Hepatocyte (in vitro differentiated cells): ENCODE measurements at regions not wholly inside any gene's neighbourhood (a gene's known extent, or its start where the extent isn't known, plus 50 kb on each side); places are given as distances from the start of the nearest gene placed in this dataset.

Experiments
- DNase-seq: peaks from one replicate; pipeline ENCODE4 v3.0.0-alpha.2; 2016; ENCODE audit warnings: low spot score
- H2AFZ ChIP-seq: fragments of 200-600 bp; sonication (generic); 2 replicates; pipeline ENCODE4 v1.6.0; 2016; ENCODE audit warnings: antibody characterized with exemption, mild to moderate bottlenecking
- H3K27ac ChIP-seq: fragments of 200-600 bp; sonication (generic); 2 replicates; pipeline ENCODE4 v1.5.1; 2016; ENCODE audit warnings: mild to moderate bottlenecking
- H3K27me3 ChIP-seq: fragments of 200-600 bp; sonication (generic); 2 replicates; pipeline ENCODE4 v1.6.1; 2016
- H3K36me3 ChIP-seq: fragments of 200-600 bp; sonication (generic); replicated peaks from 2 replicates; pipeline ENCODE4 v1.5.1; 2016; ENCODE audit warnings: low read depth; ENCODE audit not compliant: insufficient read depth
- H3K4me1 ChIP-seq: fragments of 200-600 bp; sonication (generic); 2 replicates; pipeline ENCODE4 v1.5.1; 2016; ENCODE audit warnings: mild to moderate bottlenecking, moderate library complexity; ENCODE audit not compliant: insufficient read depth
- H3K4me2 ChIP-seq: fragments of 200-600 bp; sonication (generic); 2 replicates; pipeline ENCODE4 v1.6.0; 2016
- H3K4me3 ChIP-seq: fragments of 200-600 bp; sonication (generic); 2 replicates; pipeline ENCODE4 v1.5.1; 2016; ENCODE audit warnings: mild to moderate bottlenecking
- H3K79me2 ChIP-seq: fragments of 200-600 bp; sonication (generic); 2 replicates; pipeline ENCODE4 v1.6.0; 2017; ENCODE audit warnings: mild to moderate bottlenecking
- H3K9me2 ChIP-seq: fragments of 200-600 bp; sonication (generic); replicated peaks from 2 replicates; pipeline ENCODE4 v1.6.0; 2017; ENCODE audit warnings: mild to moderate bottlenecking; ENCODE audit not compliant: insufficient read depth
- H3K9me3 ChIP-seq: fragments of 200-600 bp; sonication (generic); 2 replicates; pipeline ENCODE4 v1.5.1; 2016; ENCODE audit warnings: low read depth, mild to moderate bottlenecking
- H4K20me1 ChIP-seq: fragments of 200-600 bp; sonication (generic); 2 replicates; pipeline ENCODE4 v1.6.0; 2016; ENCODE audit warnings: mild to moderate bottlenecking; ENCODE audit not compliant: insufficient read depth, poor library complexity, severe bottlenecking
- EZH2 ChIP-seq: fragments of 200-600 bp; sonication (generic); IDR thresholded peaks from 2 replicates; pipeline ENCODE4 v1.6.1; 2016; ENCODE audit warnings: antibody characterized with exemption, mild to moderate bottlenecking, borderline replicate concordance
- EZH2phosphoT487 ChIP-seq: fragments of 200-600 bp; sonication (generic); IDR thresholded peaks from one replicate; pipeline ENCODE4 v1.6.1; 2018; ENCODE audit warnings: antibody characterized with exemption, mild to moderate bottlenecking, low read depth, moderate library complexity; ENCODE audit not compliant: unreplicated experiment, severe bottlenecking
- WGBS: methylation state at CpG from one replicate; pipeline ENCODE4 v1.1.6; 2016; ENCODE audit warnings: low lambda C conversion rate; ENCODE audit errors: missing lambda C conversion rate; 5-methylcytosine and 5-hydroxymethylcytosine counted together
- TF ChIP-seq, protein P1 (sequence below): fragments of 200-600 bp; sonication (generic); IDR thresholded peaks from 2 replicates; pipeline ENCODE4 v1.5.1; 2016; ENCODE audit warnings: antibody characterized with exemption, mild to moderate bottlenecking; ENCODE audit not compliant: poor library complexity

DNA sequence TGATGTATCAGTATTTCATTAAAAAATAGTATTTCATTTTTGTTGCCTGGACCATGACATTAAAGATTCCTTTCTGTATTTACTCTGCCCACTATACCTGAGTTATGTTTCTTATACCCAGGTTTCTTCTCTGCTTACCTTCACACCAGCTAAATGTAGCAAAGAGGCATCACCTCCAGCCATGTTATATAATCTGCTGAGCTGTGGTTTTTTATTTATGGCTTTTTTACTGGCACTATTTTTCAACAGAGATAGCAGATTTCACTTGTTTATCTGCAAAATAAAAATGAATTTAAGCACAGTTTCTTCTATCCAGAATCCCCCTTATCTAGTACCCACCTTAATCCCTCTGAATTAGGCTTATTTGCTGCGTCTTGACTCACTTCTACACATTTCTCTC is 979.0 kb upstream of the MAN1A1 start:
- TF ChIP-seq EZH2 (no peak), EZH2phosphoT487 (no peak)
- TF ChIP-seq, protein P1, sequence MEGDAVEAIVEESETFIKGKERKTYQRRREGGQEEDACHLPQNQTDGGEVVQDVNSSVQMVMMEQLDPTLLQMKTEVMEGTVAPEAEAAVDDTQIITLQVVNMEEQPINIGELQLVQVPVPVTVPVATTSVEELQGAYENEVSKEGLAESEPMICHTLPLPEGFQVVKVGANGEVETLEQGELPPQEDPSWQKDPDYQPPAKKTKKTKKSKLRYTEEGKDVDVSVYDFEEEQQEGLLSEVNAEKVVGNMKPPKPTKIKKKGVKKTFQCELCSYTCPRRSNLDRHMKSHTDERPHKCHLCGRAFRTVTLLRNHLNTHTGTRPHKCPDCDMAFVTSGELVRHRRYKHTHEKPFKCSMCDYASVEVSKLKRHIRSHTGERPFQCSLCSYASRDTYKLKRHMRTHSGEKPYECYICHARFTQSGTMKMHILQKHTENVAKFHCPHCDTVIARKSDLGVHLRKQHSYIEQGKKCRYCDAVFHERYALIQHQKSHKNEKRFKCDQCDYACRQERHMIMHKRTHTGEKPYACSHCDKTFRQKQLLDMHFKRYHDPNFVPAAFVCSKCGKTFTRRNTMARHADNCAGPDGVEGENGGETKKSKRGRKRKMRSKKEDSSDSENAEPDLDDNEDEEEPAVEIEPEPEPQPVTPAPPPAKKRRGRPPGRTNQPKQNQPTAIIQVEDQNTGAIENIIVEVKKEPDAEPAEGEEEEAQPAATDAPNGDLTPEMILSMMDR, result no peak
- Histone ChIP-seq H3K36me3 (no peaks in the 10 kb centered on the region), H3K9me2 (no peaks in the 10 kb centered on the region), H2AFZ (no peak overlapping the region), H3K4me2 (no peak overlapping the region), H4K20me1 (no peaks in the 10 kb centered on the region), H3K27me3 (no peaks in the 10 kb centered on the region), H3K9me3 (no peaks in the 10 kb centered on the region), H3K27ac (no peak overlapping the region), H3K4me1 (no peaks in the 10 kb centered on the region), H3K4me3 (no peak overlapping the region), H3K79me2 (no peaks in the 10 kb centered on the region)
- DNase-seq, result no peak
- WGBS, result 64% methylated on average over 1 of the region's 1 CpG

DNA sequence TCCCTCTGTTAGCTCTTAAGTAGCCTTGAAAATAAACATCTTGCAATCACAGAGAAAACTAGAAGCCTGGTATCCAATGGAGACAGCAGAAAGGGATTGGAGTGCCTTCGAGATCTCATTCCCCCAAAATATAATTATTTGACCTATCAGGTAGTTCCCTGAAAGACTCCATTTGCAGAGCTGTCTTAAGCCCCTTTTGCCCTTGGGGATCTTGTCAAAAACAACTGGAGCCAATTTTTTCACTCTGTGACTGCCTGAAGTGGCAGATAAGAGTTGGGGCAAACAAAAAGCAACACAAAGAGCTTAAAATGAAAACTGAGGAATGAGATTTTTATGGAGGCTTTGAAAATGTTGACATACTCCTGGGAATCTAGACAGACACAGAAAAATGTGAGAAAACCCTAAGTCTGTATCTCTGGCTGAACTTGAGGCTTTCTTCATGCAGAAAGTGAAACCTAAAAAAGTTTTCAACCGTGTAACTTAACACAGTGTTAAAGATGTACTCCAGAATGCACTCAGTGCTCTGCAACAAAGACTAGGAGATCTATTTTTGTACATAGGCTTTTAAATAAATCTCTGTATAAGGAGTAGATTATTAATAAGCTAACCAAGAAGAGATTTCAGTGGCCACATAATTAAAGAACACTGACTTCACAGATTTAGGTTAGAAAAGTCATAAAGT is 971.1 kb upstream of the MAN1A1 start:
- Histone ChIP-seq H3K36me3 (no peaks in the 10 kb centered on the region), H3K79me2 (no peaks in the 10 kb centered on the region)
- DNase-seq, result no peak

DNA sequence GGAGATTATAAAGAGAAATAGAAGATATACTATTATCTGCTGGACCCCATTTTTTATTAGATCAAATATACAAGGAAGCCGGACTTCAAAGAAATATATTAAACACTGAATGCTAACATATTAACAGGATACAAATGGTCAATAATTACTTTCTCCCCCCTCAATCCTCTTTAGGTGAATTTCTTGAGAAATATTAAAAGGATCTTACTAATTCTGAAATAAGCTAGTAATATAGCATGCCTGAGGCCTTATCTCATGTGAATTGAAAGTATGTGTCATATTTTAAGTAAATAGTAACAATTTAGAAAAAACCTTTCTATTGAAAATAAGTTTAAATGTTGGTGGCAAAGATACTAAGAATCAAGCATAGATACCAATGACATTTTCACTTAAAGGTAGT is 954.7 kb upstream of the MAN1A1 start:
- Histone ChIP-seq H3K27me3 (no peaks in the 10 kb centered on the region), H2AFZ (no peak overlapping the region), H3K4me3 (no peak overlapping the region), H3K4me2 (no peak overlapping the region), H3K36me3 (no peaks in the 10 kb centered on the region), H3K9me3 (no peaks in the 10 kb centered on the region), H3K4me1 (no peaks in the 10 kb centered on the region), H3K9me2 (no peaks in the 10 kb centered on the region), H4K20me1 (no peaks in the 10 kb centered on the region), H3K79me2 (no peaks in the 10 kb centered on the region), H3K27ac (no peak overlapping the region)
- WGBS, result 83% methylated on average over 1 of the region's 1 CpG
- TF ChIP-seq EZH2phosphoT487 (no peak), EZH2 (no peak)
- TF ChIP-seq, protein P1, result no peak
- no peak for DNase-seq

More for the DNA sequence above, 971.1 kb upstream of the MAN1A1 start:
- Histone ChIP-seq H3K9me2 (no peaks in the 10 kb centered on the region), H3K4me3 (no peak overlapping the region), H3K27me3 (no peaks in the 10 kb centered on the region), H2AFZ (peak overlapping the region; percentile 4), H4K20me1 (no peaks in the 10 kb centered on the region), H3K4me1 (no peaks in the 10 kb centered on the region), H3K4me2 (peak overlapping the region; percentile 38), H3K9me3 (no peaks in the 10 kb centered on the region), H3K27ac (no peak overlapping the region)
- TF ChIP-seq EZH2, result no peak
- TF ChIP-seq, protein P1, result no peak
- TF ChIP-seq EZH2phosphoT487, result no peak
- 45% methylated on average over 2 of the region's 2 CpGs for WGBS
